CD4-positive, alpha-beta memory T cell (primary cell): ENCODE measurements at regions not wholly inside any gene's neighbourhood (a gene's known extent, or its start where the extent isn't known, plus 50 kb on each side); places are given as distances from the start of the nearest gene placed in this dataset.
A peak's percentile ranks its signal among the peaks of the same experiment; 100 is the strongest.

Experiments used
- CTCF ChIA-PET: fragments of 350-600 bp; sonication (Branson Sonifier 250); formaldehyde crosslinking; loops from one replicate; lab custom pipeline; 2021; ENCODE audit warnings: inconsistent platforms; ENCODE audit not compliant: partially characterized antibody; lab: Charles Lee
- POLR2A ChIA-PET: fragments of 350-600 bp; sonication (Branson Sonifier 250); formaldehyde crosslinking; loops from one replicate; lab custom pipeline; 2021; ENCODE audit not compliant: partially characterized antibody; lab: Charles Lee
- DNase-seq, 5 donors: peaks; one replicate each; pipeline versions ENCODE4 v3.0.0 to v3.0.0-alpha.2; 2020 to 2022; ENCODE audit warnings: mixed read lengths in 1 of 5
- H3K27ac ChIP-seq: one replicate; pipeline ENCODE4 v1.7.0; 2013; ENCODE audit warnings: low read depth, low read length
- H3K27me3 ChIP-seq: 2 replicates; pipeline ENCODE4 v1.7.0; 2013; ENCODE audit warnings: mild to moderate bottlenecking, low read length, moderate library complexity; ENCODE audit not compliant: insufficient read depth
- H3K36me3 ChIP-seq: 2 replicates; pipeline ENCODE4 v1.7.0; 2013; ENCODE audit warnings: mild to moderate bottlenecking, low read length, moderate library complexity; ENCODE audit not compliant: insufficient read depth
- H3K4me1 ChIP-seq: 2 replicates; pipeline ENCODE4 v1.7.0; 2013; ENCODE audit warnings: mild to moderate bottlenecking, low read length, moderate library complexity; ENCODE audit not compliant: insufficient read depth
- H3K4me3 ChIP-seq, 2 donors: one replicate each; pipeline ENCODE4 v1.7.0; 2013; ENCODE audit warnings: low read length in 2 of 2, mild to moderate bottlenecking in 1 of 2
- H3K9me3 ChIP-seq, 2 donors: one replicate each; pipeline ENCODE4 v1.7.0; 2013; ENCODE audit warnings: low read length in 2 of 2, control low read depth in 1 of 2; ENCODE audit not compliant: control insufficient read depth in 1 of 2
- H3K27ac Mint-ChIP-seq, 7 donors: one replicate each; pipeline ENCODE4 v1.8.0; 2020 to 2021; ENCODE audit warnings: mixed read lengths in 7 of 7, mild to moderate bottlenecking in 6 of 7, inconsistent platforms in 3 of 7, moderate library complexity in 3 of 7
- H3K27me3 Mint-ChIP-seq, 2 donors: one replicate each; pipeline ENCODE4 v1.8.0; 2020 to 2021; ENCODE audit warnings: mixed read lengths in 2 of 2
- H3K36me3 Mint-ChIP-seq, 2 donors: one replicate each; pipeline ENCODE4 v1.8.0; 2020 to 2021; ENCODE audit warnings: mixed read lengths in 2 of 2, inconsistent platforms in 1 of 2, mild to moderate bottlenecking in 1 of 2
- H3K4me1 Mint-ChIP-seq, 4 donors: one replicate each; pipeline ENCODE4 v1.8.0; 2020 to 2021; ENCODE audit warnings: mixed read lengths in 4 of 4, mild to moderate bottlenecking in 1 of 4
- H3K4me3 Mint-ChIP-seq, 8 donors: one replicate each; pipeline ENCODE4 v1.8.0; 2020 to 2021; ENCODE audit warnings: mixed read lengths in 8 of 8, mild to moderate bottlenecking in 7 of 8, moderate library complexity in 6 of 8, inconsistent platforms in 3 of 8
- H3K9me3 Mint-ChIP-seq, 8 donors: one replicate each; pipeline ENCODE4 v1.8.0; 2020 to 2021; ENCODE audit warnings: mixed read lengths in 8 of 8, mild to moderate bottlenecking in 5 of 8, inconsistent platforms in 3 of 8, moderate library complexity in 1 of 8
- intact Hi-C: fragments of 100-400 bp; cut with micrococcal nuclease; formaldehyde crosslinking; loops from one replicate; pipeline ENCODE4 v1.15.1; 2023

DNA sequence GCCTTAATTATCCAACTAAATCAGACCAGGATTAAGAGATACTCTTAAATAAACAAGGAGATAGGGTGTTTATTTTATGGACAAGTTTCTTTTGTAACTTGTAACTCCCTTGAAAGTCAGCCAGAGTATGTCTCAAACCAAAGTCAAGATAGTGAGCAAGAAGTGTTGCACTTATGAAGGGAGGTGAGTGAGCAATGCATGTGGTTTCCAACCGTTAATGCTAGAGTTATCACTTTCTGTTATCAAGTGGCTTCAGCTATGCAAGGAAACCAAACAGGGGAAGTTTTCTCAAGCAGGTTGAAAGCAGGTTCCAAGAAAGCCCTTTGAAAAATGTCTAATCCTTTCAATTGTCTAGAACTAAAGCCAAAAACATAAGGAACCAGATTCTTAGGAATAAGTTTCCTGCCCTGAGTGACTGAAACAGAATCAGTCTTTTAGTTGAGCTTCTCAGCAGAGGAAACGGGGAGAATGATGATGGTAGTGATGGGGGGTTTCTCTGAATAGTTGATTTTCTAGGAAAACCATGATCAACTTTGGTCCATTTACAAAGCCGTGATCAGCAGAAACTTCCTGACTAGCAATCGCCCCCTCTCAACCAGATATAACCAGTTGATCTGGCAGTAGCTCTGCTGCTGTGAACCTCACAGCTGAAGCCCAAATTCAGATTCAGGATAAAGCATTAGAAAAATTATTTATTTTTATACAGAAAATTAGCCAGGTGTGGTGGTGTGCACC is 128.4 kb downstream of the DAD1 start:
- Mint-ChIP-seq H3K4me3 (no peak overlapping the region), H3K27me3 (no peaks in the 10 kb centered on the region)
- CTCF ChIA-PET = no interaction called here

DNA sequence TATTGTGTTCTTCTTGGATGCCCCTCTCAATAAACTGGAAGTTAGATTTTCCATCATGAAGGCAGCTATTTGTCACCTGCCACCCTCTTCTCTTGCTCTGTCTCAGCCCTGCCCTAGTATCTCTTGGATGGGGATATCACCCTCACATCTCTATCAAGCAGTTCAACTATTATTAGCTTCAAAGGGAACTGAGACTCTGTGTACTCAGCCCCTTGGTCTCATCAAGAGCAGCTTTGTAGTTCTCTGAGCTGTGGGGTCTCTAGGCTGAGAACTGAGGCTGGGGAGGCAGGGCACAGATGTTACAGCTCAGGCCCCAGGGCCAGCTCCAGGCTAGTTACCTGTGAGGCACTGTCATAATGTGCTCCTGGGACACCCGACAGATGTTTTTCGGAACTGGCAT is 130.3 kb downstream of the DAD1 start:
- Histone ChIP-seq H3K36me3 (no peaks in the 10 kb centered on the region), H3K27me3 (no peaks in the 10 kb centered on the region), H3K9me3 (no peaks in the 10 kb centered on the region), H3K27ac (no peak overlapping the region), H3K4me3 (no peak overlapping the region), H3K4me1 (no peaks in the 10 kb centered on the region)
- no peaks in the 10 kb centered on the region for H3K4me1 Mint-ChIP-seq
- no peaks in the 10 kb centered on the region for H3K9me3 Mint-ChIP-seq
- intact Hi-C loops = no loop called here
- ChIA-PET CTCF (no interaction called here), POLR2A (no interaction called here)
- no peaks in the 10 kb centered on the region for H3K27me3 Mint-ChIP-seq
- DNase-seq = no peak
- H3K36me3 Mint-ChIP-seq = no peaks in the 10 kb centered on the region
- peak overlapping the region in 1 of 8 donors; percentile 38 for H3K4me3 Mint-ChIP-seq
- H3K27ac Mint-ChIP-seq = no peak overlapping the region

More for the DNA sequence above, 128.4 kb downstream of the DAD1 start:
- no peak overlapping the region for H3K27ac Mint-ChIP-seq
- no peaks in the 10 kb centered on the region for H3K36me3 Mint-ChIP-seq
- Histone ChIP-seq H3K4me1 (no peaks in the 10 kb centered on the region), H3K36me3 (no peaks in the 10 kb centered on the region), H3K4me3 (no peak overlapping the region), H3K9me3 (no peaks in the 10 kb centered on the region), H3K27me3 (no peaks in the 10 kb centered on the region), H3K27ac (no peak overlapping the region)
- DNase-seq = no peak
- intact Hi-C loops = no loop called here
- no peaks in the 10 kb centered on the region for H3K4me1 Mint-ChIP-seq
- no peaks in the 10 kb centered on the region for H3K9me3 Mint-ChIP-seq
- POLR2A ChIA-PET = no interaction called here

DNA sequence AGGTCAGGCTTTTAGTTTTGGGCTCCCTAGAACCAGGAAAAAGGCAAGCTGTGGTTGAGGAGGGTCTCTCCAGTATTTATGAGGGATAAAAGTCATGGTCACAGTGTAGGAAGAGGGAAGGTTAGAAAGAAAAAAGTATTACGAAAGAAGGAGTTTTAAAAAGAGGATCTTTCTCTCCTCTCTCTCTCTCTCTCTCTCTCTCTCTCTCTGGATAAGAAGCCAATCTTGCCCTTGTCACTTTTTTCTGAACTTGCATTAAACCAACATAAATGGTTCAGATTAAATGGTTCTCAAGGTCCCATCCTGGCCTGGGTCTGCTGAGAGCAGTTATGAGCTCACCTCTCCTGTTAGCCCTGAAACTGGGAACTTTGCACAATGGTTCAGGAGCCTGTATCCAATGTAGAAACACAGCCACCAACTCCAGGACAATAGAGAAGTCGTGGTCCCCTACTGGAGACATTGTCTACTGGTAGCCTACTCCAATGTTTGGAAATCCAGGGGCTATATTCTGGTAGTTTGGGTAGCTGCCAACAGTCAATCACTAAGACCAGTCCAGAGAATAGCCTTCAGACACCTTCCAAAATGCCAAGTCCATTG is 131.9 kb downstream of the DAD1 start:
- no peak overlapping the region for H3K4me3 ChIP-seq
- Mint-ChIP-seq H3K4me1 (no peaks in the 10 kb centered on the region), H3K27me3 (no peaks in the 10 kb centered on the region), H3K9me3 (no peaks in the 10 kb centered on the region), H3K27ac (no peak overlapping the region), H3K4me3 (peak overlapping the region in 1 of 8 donors; percentile 31), H3K36me3 (no peaks in the 10 kb centered on the region)
- no peaks in the 10 kb centered on the region for H3K36me3 ChIP-seq
- ChIA-PET CTCF (no interaction called here), POLR2A (no interaction called here)
- no peak for DNase-seq
- no peaks in the 10 kb centered on the region for H3K27me3 ChIP-seq
- intact Hi-C loops = no loop called here
- H3K4me1 ChIP-seq = no peaks in the 10 kb centered on the region
- H3K27ac ChIP-seq = no peak overlapping the region
- no peaks in the 10 kb centered on the region for H3K9me3 ChIP-seq

DNA sequence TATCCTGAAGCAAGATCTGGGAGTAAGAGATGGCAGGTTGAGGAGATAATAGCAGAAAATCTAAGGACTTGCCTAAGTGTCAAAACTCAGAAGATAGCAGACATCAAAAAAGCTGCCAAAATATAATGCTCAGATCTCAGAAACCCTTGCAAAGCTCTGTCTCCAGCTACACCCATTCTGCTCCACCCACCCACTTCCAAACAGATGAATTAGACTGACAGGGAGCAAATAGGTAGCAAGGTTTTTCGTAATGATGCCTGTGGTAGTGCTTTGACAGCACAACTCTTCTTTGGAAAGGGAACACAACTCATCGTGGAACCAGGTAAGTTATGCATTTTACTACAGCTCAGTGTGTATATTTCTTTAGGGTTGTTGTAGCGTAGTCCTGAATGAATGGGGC is 132.6 kb downstream of the DAD1 start:
- H3K4me1 ChIP-seq = no peaks in the 10 kb centered on the region
- no peaks in the 10 kb centered on the region for H3K36me3 ChIP-seq
- Mint-ChIP-seq H3K27me3 (no peaks in the 10 kb centered on the region), H3K9me3 (no peaks in the 10 kb centered on the region), H3K27ac (no peak overlapping the region), H3K36me3 (no peaks in the 10 kb centered on the region), H3K4me1 (no peaks in the 10 kb centered on the region), H3K4me3 (peak overlapping the region in 1 of 8 donors; percentile 36)
- intact Hi-C loops = no loop called here
- DNase-seq = no peak
- H3K4me3 ChIP-seq = no peak overlapping the region
- no peak overlapping the region for H3K27ac ChIP-seq
- no peaks in the 10 kb centered on the region for H3K9me3 ChIP-seq
- CTCF ChIA-PET = no interaction called here
- no peaks in the 10 kb centered on the region for H3K27me3 ChIP-seq
- POLR2A ChIA-PET = no interaction called here

DNA sequence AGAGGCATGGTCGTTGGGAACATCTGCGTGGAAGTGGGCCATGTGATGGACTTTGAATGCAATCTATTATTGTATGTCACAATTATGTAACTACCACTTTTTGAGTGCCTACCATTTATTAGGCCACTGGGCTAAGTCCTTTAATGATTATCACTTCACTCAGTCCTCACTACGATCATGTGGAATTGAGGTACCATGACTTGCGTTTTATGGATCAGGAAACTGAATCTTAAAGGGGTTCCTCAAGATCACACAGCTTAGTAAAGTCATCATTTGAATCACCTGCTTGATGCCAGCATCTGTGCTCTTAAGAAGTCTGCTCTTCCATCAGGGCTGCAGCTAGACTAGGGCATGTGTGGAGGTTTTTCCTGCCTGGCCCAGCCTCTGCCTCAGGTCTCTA is 136.7 kb downstream of the DAD1 start:
- Histone ChIP-seq H3K9me3 (no peaks in the 10 kb centered on the region), H3K4me1 (no peaks in the 10 kb centered on the region), H3K27me3 (no peaks in the 10 kb centered on the region), H3K36me3 (no peaks in the 10 kb centered on the region), H3K4me3 (no peak overlapping the region), H3K27ac (no peak overlapping the region)
- DNase-seq = no peak
- Mint-ChIP-seq H3K27ac (no peak overlapping the region), H3K27me3 (no peaks in the 10 kb centered on the region), H3K4me3 (peak overlapping the region in 1 of 8 donors; percentile 38), H3K36me3 (no peaks in the 10 kb centered on the region), H3K9me3 (no peaks in the 10 kb centered on the region), H3K4me1 (no peaks in the 10 kb centered on the region)
- ChIA-PET CTCF (no interaction called here), POLR2A (no interaction called here)
- intact Hi-C loops = no loop called here

DNA sequence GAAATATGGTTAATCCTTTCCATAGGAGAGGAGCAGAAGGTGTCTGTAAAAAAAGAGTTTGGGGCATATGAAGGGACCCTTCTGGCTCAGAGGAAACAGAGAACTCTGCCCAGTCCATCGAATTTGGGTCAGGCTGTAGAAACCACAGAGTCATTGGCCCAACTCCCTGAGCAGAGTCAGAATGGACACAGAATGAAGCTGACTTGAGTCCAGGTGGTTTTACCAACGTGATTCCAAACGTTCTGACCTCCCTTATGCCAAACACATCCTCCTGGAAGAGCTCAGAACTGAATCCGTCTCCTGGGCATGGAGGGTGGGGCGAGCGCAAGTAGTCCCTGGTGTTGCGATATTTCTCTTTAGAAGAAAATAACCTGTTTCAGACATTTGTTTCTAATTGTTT is 138.8 kb downstream of the DAD1 start:
- intact Hi-C loops = no loop called here
- ChIA-PET POLR2A (interaction anchor here (1.4 kb wide), 1 partner anchor 355 kb away, joined by 7 read pairs; no protein-coding TSS in a partner anchor), CTCF (no interaction called here)
- H3K9me3 Mint-ChIP-seq = no peaks in the 10 kb centered on the region
- Histone ChIP-seq H3K9me3 (no peaks in the 10 kb centered on the region), H3K4me3 (no peak overlapping the region), H3K27me3 (no peaks in the 10 kb centered on the region), H3K36me3 (no peaks in the 10 kb centered on the region), H3K27ac (no peak overlapping the region), H3K4me1 (no peaks in the 10 kb centered on the region)
- no peaks in the 10 kb centered on the region for H3K4me1 Mint-ChIP-seq
- no peaks in the 10 kb centered on the region for H3K27me3 Mint-ChIP-seq
- no peaks in the 10 kb centered on the region for H3K36me3 Mint-ChIP-seq
- no peak for DNase-seq
- no peak overlapping the region for H3K27ac Mint-ChIP-seq
- H3K4me3 Mint-ChIP-seq = no peak overlapping the region

DNA sequence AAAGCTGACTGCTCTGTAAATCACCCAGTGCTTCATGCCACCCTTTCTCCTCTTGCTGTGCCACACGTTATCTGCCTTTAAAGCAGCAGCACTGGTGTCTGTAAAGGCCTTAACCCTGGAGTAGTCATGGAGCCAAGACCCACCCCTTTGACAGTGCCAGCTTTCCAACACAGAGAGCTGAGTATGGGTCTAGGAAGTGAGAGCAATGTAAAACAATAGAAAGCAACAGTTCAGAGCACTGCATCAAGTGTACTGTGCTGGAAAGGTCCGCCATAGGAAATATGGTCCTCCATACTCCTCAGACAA is 139.5 kb downstream of the DAD1 start:
- no peaks in the 10 kb centered on the region for H3K9me3 ChIP-seq
- Mint-ChIP-seq H3K27me3 (no peaks in the 10 kb centered on the region), H3K4me1 (no peaks in the 10 kb centered on the region), H3K4me3 (no peak overlapping the region), H3K36me3 (no peaks in the 10 kb centered on the region), H3K9me3 (no peaks in the 10 kb centered on the region), H3K27ac (no peak overlapping the region)
- POLR2A ChIA-PET = no interaction called here
- H3K27me3 ChIP-seq = no peaks in the 10 kb centered on the region
- no peak for DNase-seq
- no peaks in the 10 kb centered on the region for H3K4me1 ChIP-seq
- no peak overlapping the region for H3K27ac ChIP-seq
- H3K4me3 ChIP-seq = no peak overlapping the region
- intact Hi-C loops = no loop called here
- CTCF ChIA-PET = no interaction called here
- no peaks in the 10 kb centered on the region for H3K36me3 ChIP-seq
